B cell (primary cell): ENCODE measurements at regions not wholly inside any gene's neighbourhood (a gene's known extent, or its start where the extent isn't known, plus 50 kb on each side); places are given as distances from the start of the nearest gene placed in this dataset.

ENCODE experiments used
- ATAC-seq: fragments of 200-7000 bp; cut with Tn5 transposase; one replicate; pipeline ENCODE4 v1.10.0; 2021; ENCODE audit warnings: low read depth, mild to moderate bottlenecking, moderate number of reproducible peaks, moderate library complexity
- CTCF ChIA-PET: fragments of 350-600 bp; sonication (Branson Sonifier 250); formaldehyde crosslinking; loops from one replicate; lab custom pipeline; 2021; ENCODE audit warnings: antibody characterized with exemption, inconsistent platforms; lab: Charles Lee
- POLR2A ChIA-PET: fragments of 350-600 bp; sonication (Branson Sonifier 250); formaldehyde crosslinking; loops from one replicate; lab custom pipeline; 2021; ENCODE audit warnings: antibody characterized with exemption; lab: Charles Lee
- DNase-seq: peaks from one replicate; pipeline ENCODE4 v3.0.0; 2013
- H2AFZ ChIP-seq: 2 replicates; pipeline ENCODE4 v1.6.1; 2012; ENCODE audit warnings: mild to moderate bottlenecking, low read depth, low read length; ENCODE audit not compliant: insufficient read depth, poor library complexity, severe bottlenecking
- H3K27ac ChIP-seq, 2 donors: 1 replicate in 1 of 2; 2 replicates in 1 of 2; pipeline ENCODE4 v1.5.1; 2012 to 2013; ENCODE audit warnings: low read length in 2 of 2, mild to moderate bottlenecking in 2 of 2, moderate library complexity in 1 of 2
- H3K27me3 ChIP-seq, 4 experiments: fragments of 200-600 bp in 1 of 4; sonication (generic) in 1 of 4; replicated peaks in 1 of 4; 1 replicate in 2 of 4; 2 replicates in 2 of 4; pipeline versions ENCODE4 v1.6.1 to v1.7.0; 2013 to 2016; ENCODE audit warnings: low read length in 3 of 4, mild to moderate bottlenecking in 2 of 4, mixed read lengths in 1 of 4, moderate library complexity in 1 of 4; ENCODE audit not compliant: insufficient read depth in 4 of 4, control insufficient read depth in 3 of 4; ENCODE audit errors: control extremely low read depth in 1 of 4
- H3K36me3 ChIP-seq, 2 experiments: replicated peaks in 1 of 2; 1 replicate in 1 of 2; 2 replicates in 1 of 2; pipeline versions ENCODE4 v1.6.1 to v1.7.1; 2013; ENCODE audit warnings: low read length in 1 of 2; ENCODE audit not compliant: insufficient read depth in 2 of 2, control insufficient read depth in 1 of 2; ENCODE audit errors: control extremely low read depth in 1 of 2, extremely low read depth in 1 of 2
- H3K4me1 ChIP-seq, 2 donors: fragments of 200-600 bp in 1 of 2; sonication (generic) in 1 of 2; 1 replicate in 1 of 2; 2 replicates in 1 of 2; pipeline versions ENCODE4 v1.5.1 to v1.6.1; 2013 to 2017; ENCODE audit warnings: low read length in 2 of 2; ENCODE audit not compliant: control insufficient read depth in 2 of 2, insufficient read depth in 2 of 2
- H3K4me2 ChIP-seq: replicated peaks from 2 replicates; pipeline ENCODE3; 2012; ENCODE audit warnings: mild to moderate bottlenecking, low read depth, low read length; ENCODE audit not compliant: poor library complexity, severe bottlenecking
- H3K4me3 ChIP-seq, 5 experiments: fragments of 200-600 bp in 1 of 5; sonication (generic) in 1 of 5; 1 replicate in 3 of 5; 2 replicates in 2 of 5; pipeline versions ENCODE4 v1.5.1 to v1.7.0; 2011 to 2016; ENCODE audit warnings: low read length in 4 of 5, mild to moderate bottlenecking in 4 of 5, low read depth in 2 of 5, control low read depth in 1 of 5, moderate library complexity in 1 of 5; ENCODE audit not compliant: insufficient read depth in 1 of 5; ENCODE audit errors: control extremely low read depth in 1 of 5, extremely low read depth in 1 of 5
- H3K79me2 ChIP-seq: fragments of 200-600 bp; sonication (generic); one replicate; pipeline ENCODE4 v1.6.0; 2016; ENCODE audit warnings: low read length; ENCODE audit not compliant: control insufficient read depth, insufficient read depth
- H3K9ac ChIP-seq: fragments of 200-600 bp; sonication (generic); 2 replicates; pipeline ENCODE4 v1.6.1; 2017; ENCODE audit warnings: mild to moderate bottlenecking, low read length, moderate library complexity
- H3K9me3 ChIP-seq, 3 donors: one replicate each; pipeline versions ENCODE4 v1.6.1 to v1.7.1; 2013; ENCODE audit warnings: low read length in 2 of 3; ENCODE audit not compliant: control insufficient read depth in 2 of 3, insufficient read depth in 1 of 3; ENCODE audit errors: control extremely low read depth in 1 of 3
- H4K20me1 ChIP-seq: 2 replicates; pipeline ENCODE4 v1.6.0; 2012; ENCODE audit warnings: mild to moderate bottlenecking, low read length; ENCODE audit not compliant: insufficient read depth, control insufficient read depth, poor library complexity, severe bottlenecking
- H3K27ac Mint-ChIP-seq: one replicate; pipeline ENCODE4 v1.8.0; 2021; ENCODE audit warnings: mixed read lengths
- H3K27me3 Mint-ChIP-seq: one replicate; pipeline ENCODE4 v1.8.0; 2021; ENCODE audit warnings: mixed read lengths
- H3K4me1 Mint-ChIP-seq: one replicate; pipeline ENCODE4 v1.8.0; 2021; ENCODE audit warnings: mixed read lengths
- H3K4me3 Mint-ChIP-seq: one replicate; pipeline ENCODE4 v1.8.0; 2021; ENCODE audit warnings: mixed read lengths
- H3K9me3 Mint-ChIP-seq: one replicate; pipeline ENCODE4 v1.8.0; 2022; ENCODE audit warnings: mixed read lengths; ENCODE audit not compliant: insufficient read depth
- EZH2 ChIP-seq: IDR thresholded peaks from 2 replicates; pipeline ENCODE4 v1.6.1; 2012; ENCODE audit warnings: borderline replicate concordance, low read depth, mild to moderate bottlenecking, moderate library complexity, low read length; ENCODE audit not compliant: insufficient read depth, poor library complexity, severe bottlenecking
- WGBS: methylation state at CpG from one replicate; pipeline ENCODE4 v1.1.5; 2013; ENCODE audit warnings: missing lambda C conversion rate; ENCODE audit not compliant: insufficient coverage; 5-methylcytosine and 5-hydroxymethylcytosine counted together
- intact Hi-C: fragments of 100-400 bp; cut with micrococcal nuclease; formaldehyde crosslinking; loops from one replicate; pipeline ENCODE4 v1.10.0; 2022
- TF ChIP-seq, protein P1 (sequence below): fragments of 200-600 bp; IDR thresholded peaks from one replicate; pipeline ENCODE4 v1.8.0; 2022; ENCODE audit warnings: antibody characterized with exemption, mild to moderate bottlenecking

DNA sequence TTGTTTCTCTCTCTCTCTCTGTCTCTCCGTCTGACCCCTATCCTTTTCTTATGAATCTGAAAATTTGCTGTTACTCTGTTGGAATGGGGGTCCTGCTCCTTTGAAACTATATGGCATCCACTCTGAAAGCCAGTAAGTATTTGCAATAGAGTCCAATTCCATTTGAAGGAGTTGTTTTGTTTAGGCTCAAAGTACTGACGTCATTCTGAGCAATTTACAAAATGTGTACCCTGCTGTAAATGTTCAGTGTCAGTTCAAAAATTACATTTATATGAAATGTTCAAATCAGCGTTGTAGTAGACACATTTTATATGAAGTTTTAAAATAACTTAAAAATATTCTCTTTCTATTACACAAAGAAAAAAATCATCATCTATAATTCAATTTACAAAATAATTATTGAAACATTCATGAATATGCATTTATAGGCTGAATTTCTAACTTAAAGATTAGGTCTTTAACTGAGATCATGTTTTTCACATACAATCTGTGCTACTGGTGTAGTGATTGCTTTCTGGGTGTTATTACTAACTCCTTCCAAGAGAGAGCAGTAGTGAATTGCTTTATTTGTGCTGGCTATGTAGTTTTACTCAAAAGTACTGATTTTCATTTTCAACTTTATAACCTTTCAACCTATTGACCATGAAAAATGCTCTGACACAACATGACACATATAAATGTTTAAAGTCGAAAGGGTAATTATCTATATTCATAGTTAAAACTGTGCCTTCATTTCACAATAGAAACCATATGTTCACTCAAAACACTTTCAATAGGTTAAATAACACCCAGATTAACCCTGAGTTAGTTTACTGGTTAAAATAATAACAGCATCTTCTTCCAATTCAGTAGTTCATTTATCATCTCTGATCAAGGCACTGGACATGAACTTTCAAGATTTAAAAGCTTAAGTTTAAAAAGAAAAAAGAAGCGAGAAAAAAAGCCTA is 253.1 kb upstream of the ADGRL4 start:
- ATAC-seq (no peak), DNase-seq (no peak)
- no peak overlapping the region for H2AFZ ChIP-seq
- H3K9me3 ChIP-seq = no peaks in the 10 kb centered on the region
- H3K9ac ChIP-seq = no peak overlapping the region
- no peaks in the 10 kb centered on the region for H3K36me3 ChIP-seq
- no peaks in the 10 kb centered on the region for H3K27me3 ChIP-seq
- H4K20me1 ChIP-seq = no peaks in the 10 kb centered on the region
- ChIA-PET CTCF (no interaction called here), POLR2A (no interaction called here)
- H3K79me2 ChIP-seq = no peaks in the 10 kb centered on the region
- H3K4me3 ChIP-seq = no peak overlapping the region
- no peaks in the 10 kb centered on the region for H3K4me1 Mint-ChIP-seq
- H3K9me3 Mint-ChIP-seq = no peaks in the 10 kb centered on the region
- H3K27me3 Mint-ChIP-seq = no peaks in the 10 kb centered on the region
- no peak overlapping the region for H3K27ac ChIP-seq
- H3K4me1 ChIP-seq = no peaks in the 10 kb centered on the region
- TF ChIP-seq EZH2 = no peak
- TF ChIP-seq, protein P1, sequence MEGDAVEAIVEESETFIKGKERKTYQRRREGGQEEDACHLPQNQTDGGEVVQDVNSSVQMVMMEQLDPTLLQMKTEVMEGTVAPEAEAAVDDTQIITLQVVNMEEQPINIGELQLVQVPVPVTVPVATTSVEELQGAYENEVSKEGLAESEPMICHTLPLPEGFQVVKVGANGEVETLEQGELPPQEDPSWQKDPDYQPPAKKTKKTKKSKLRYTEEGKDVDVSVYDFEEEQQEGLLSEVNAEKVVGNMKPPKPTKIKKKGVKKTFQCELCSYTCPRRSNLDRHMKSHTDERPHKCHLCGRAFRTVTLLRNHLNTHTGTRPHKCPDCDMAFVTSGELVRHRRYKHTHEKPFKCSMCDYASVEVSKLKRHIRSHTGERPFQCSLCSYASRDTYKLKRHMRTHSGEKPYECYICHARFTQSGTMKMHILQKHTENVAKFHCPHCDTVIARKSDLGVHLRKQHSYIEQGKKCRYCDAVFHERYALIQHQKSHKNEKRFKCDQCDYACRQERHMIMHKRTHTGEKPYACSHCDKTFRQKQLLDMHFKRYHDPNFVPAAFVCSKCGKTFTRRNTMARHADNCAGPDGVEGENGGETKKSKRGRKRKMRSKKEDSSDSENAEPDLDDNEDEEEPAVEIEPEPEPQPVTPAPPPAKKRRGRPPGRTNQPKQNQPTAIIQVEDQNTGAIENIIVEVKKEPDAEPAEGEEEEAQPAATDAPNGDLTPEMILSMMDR = no peak
- H3K27ac Mint-ChIP-seq = no peak overlapping the region
- no CpG with 5 or more reads among the region's 5 CpGs for WGBS
- intact Hi-C loops = no loop called here
- H3K4me2 ChIP-seq = no peak overlapping the region
- H3K4me3 Mint-ChIP-seq = no peak overlapping the region

DNA sequence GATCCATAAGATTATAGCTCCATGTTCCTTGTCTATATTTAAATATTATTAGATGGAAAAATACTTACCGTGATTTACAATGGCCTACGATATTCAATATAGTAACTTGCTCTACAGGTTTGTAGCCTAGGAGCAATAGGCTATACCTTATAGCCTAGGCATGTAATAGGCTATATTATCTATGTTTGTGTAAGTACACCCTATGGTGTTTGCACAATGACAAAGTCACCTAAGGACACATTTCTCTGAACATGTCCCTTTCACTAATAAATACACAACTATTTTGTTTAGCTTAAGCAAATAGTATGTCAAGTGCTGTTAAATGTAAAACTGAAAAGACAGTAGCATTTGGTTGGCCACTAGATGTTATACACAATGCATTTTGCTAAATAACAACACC is 248.9 kb upstream of the ADGRL4 start:
- WGBS = no CpG with 5 or more reads among the region's 2 CpGs
- no peaks in the 10 kb centered on the region for H3K9me3 Mint-ChIP-seq
- no peak overlapping the region for H3K4me2 ChIP-seq
- no peaks in the 10 kb centered on the region for H4K20me1 ChIP-seq
- no peaks in the 10 kb centered on the region for H3K4me1 ChIP-seq
- H3K27ac Mint-ChIP-seq = no peak overlapping the region
- ATAC-seq (no peak), DNase-seq (no peak)
- no peaks in the 10 kb centered on the region for H3K27me3 ChIP-seq
- H3K79me2 ChIP-seq = no peaks in the 10 kb centered on the region
- POLR2A ChIA-PET = no interaction called here
- intact Hi-C loops = no loop called here
- TF ChIP-seq EZH2 = no peak
- TF ChIP-seq, protein P1 = no peak
- no peak overlapping the region for H2AFZ ChIP-seq
- CTCF ChIA-PET = no interaction called here
- H3K9me3 ChIP-seq = no peaks in the 10 kb centered on the region
- no peaks in the 10 kb centered on the region for H3K36me3 ChIP-seq
- no peak overlapping the region for H3K9ac ChIP-seq
- H3K4me3 Mint-ChIP-seq = no peak overlapping the region
- H3K4me1 Mint-ChIP-seq = no peaks in the 10 kb centered on the region
- H3K4me3 ChIP-seq = no peak overlapping the region
- H3K27ac ChIP-seq = no peak overlapping the region
- no peaks in the 10 kb centered on the region for H3K27me3 Mint-ChIP-seq
